Muscle layer of duodenum (tissue), 2 donors: ENCODE measurements at regions not wholly inside any gene's neighbourhood (a gene's known extent, or its start where the extent isn't known, plus 50 kb on each side); places are given as distances from the start of the nearest gene placed in this dataset.

Experiments
- H3K27ac ChIP-seq: one replicate; pipeline ENCODE4 v1.7.0; 2013; ENCODE audit warnings: mild to moderate bottlenecking, low read length
- H3K27me3 ChIP-seq: one replicate; pipeline ENCODE4 v1.7.0; 2013; ENCODE audit warnings: low read depth, mild to moderate bottlenecking, control low read depth, low read length
- H3K36me3 ChIP-seq, 2 donors: one replicate each; pipeline ENCODE4 v1.7.0; 2013; ENCODE audit warnings: low read length in 2 of 2, control low read depth in 1 of 2, mild to moderate bottlenecking in 1 of 2; ENCODE audit not compliant: insufficient read depth in 2 of 2, control insufficient read depth in 1 of 2
- H3K4me1 ChIP-seq, 2 donors: one replicate each; pipeline ENCODE4 v1.7.0; 2013; ENCODE audit warnings: low read length in 2 of 2, mild to moderate bottlenecking in 2 of 2, control low read depth in 1 of 2, moderate library complexity in 1 of 2; ENCODE audit not compliant: insufficient read depth in 2 of 2, control insufficient read depth in 1 of 2
- H3K4me3 ChIP-seq, 2 donors: one replicate each; pipeline ENCODE4 v1.7.0; 2013; ENCODE audit warnings: low read length in 2 of 2, low read depth in 1 of 2, mild to moderate bottlenecking in 1 of 2
- H3K9me3 ChIP-seq, 2 donors: one replicate each; pipeline ENCODE4 v1.7.0; 2013; ENCODE audit warnings: low read length in 2 of 2, control low read depth in 1 of 2, mild to moderate bottlenecking in 1 of 2; ENCODE audit not compliant: control insufficient read depth in 1 of 2
- donor health status: healthy.

DNA sequence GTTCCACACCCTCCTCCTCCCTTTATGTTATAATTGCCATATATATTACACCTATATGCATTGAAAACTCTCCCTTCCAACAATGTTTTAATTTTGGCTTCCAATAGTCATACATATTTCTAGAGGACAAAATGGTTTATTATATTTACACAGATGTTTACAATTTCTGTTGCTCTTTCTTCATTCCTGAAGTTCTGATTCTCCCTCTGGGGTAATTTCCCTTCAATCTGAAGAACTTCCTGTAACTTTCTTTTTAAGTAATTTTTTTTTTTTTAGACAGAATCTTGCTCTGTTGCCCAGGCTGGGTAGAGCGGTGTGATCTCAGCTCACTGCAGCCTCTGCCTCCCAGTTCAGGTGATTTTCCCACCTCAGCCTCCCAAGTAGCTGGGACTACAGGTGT lies 173.0 kb upstream of the MAP1B start:
- no peak overlapping the region for H3K4me3 ChIP-seq
- H3K9me3 ChIP-seq: no peaks in the 10 kb centered on the region
- no peak overlapping the region for H3K27ac ChIP-seq
- H3K36me3 ChIP-seq: no peaks in the 10 kb centered on the region
- no peaks in the 10 kb centered on the region for H3K27me3 ChIP-seq
- peaks cover 12 to 13% of the 10 kb centered on the region in 2 donors for H3K4me1 ChIP-seq

DNA sequence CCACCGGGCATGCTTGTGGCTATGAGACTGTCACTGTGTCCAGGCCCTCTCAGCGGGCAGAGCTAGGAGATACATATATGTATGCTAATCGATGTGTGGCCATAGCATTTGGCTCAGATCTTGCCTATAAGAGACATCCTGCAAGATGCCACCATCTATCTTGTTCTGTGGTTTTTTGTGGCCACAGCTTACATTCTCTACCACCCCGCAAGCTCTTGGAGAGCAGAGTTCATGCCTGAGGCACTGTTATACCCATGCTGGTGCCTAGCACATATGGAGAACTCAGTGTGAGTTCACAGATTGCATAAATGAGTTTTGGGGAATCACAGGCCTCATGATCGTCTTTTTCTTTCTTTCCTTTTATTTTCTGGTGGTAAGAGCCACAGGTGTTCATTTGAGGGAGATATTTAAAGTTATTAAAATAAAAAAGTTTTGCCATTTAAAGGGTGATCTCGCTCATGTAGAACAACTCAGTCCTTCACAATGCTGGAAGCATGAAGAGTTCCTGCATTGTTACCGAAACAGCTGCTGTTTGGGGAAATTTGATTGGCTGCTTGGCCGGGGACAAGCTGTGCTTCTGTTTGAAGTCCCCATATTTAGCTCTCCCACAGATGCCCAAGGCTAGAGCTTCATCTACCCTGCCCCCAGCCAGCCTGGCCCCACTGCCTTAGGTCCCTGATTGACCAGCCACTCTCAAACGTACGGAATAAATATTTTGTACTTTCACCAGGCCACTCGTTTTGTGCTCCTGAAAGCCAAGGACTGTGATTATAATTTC lies 169.2 kb upstream of the MAP1B start:
- Histone ChIP-seq H3K27ac (no peak overlapping the region), H3K27me3 (no peaks in the 10 kb centered on the region), H3K9me3 (no peaks in the 10 kb centered on the region), H3K4me1 (peaks cover 0 to 6% of the 10 kb centered on the region in 2 donors), H3K4me3 (no peak overlapping the region), H3K36me3 (no peaks in the 10 kb centered on the region)

DNA sequence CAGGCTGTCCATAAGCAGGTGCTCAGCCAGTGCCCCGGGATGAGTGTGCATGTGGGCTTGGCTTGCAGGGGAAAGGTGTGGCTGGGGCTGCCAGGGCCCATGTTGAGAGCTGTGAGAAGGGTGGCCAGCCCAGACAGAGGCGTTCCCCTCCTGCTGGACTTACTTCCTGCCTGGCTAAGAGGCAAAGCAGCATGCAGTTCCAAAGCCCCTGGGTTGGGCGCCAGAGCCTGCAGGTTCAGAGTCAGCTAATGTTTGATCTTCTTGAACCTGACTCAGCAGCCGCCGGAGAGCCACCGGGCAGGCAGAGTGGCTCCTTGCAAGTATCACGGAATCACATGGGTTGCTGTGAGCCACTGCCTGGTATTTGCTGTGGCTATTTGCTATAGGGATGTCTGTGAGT lies 168.4 kb upstream of the MAP1B start:
- H3K4me3 ChIP-seq: no peak overlapping the region
- H3K27ac ChIP-seq: no peak overlapping the region
- no peaks in the 10 kb centered on the region for H3K4me1 ChIP-seq
- no peaks in the 10 kb centered on the region for H3K9me3 ChIP-seq
- H3K27me3 ChIP-seq: no peaks in the 10 kb centered on the region
- H3K36me3 ChIP-seq: no peaks in the 10 kb centered on the region

DNA sequence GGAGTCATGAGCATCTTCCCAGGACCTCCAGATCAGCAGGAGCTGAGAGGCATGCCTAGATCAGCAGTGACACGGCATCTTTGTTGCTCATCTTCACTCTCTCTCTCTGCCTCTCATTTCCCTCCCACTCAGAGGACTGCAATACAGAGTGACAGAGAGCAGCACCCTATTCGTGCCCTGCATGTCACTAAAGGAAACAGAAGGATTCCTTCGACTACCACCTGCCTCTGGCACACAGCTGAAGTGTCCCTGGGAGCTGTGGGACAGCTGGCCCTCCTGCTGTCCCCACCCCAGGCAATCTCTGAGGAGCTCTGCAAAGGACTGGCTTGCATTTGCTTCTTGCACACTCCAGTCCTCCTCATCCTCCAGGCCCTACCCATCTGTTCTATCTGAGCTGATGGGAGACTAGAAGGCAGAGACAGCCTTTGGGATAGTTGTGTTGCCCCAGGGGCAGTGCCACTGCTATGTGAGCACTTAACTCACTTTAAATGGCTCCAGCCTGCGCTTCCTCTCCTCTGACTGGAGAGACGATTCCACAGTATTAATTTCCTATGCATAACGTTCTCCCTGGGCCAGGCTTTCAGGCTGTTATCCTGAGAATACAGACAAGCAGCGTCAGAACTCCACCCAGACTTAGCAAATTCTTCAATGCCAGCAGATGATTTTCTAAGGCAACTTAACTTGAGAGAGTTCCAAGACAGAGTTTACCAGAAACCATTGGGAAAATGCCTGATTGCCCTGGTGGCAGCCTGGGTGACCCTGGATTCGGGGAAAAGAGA lies 167.6 kb upstream of the MAP1B start:
- H3K4me1 ChIP-seq: no peaks in the 10 kb centered on the region
- no peak overlapping the region for H3K27ac ChIP-seq
- no peak overlapping the region for H3K4me3 ChIP-seq
- H3K36me3 ChIP-seq: no peaks in the 10 kb centered on the region
- H3K27me3 ChIP-seq: no peaks in the 10 kb centered on the region
- no peaks in the 10 kb centered on the region for H3K9me3 ChIP-seq

DNA sequence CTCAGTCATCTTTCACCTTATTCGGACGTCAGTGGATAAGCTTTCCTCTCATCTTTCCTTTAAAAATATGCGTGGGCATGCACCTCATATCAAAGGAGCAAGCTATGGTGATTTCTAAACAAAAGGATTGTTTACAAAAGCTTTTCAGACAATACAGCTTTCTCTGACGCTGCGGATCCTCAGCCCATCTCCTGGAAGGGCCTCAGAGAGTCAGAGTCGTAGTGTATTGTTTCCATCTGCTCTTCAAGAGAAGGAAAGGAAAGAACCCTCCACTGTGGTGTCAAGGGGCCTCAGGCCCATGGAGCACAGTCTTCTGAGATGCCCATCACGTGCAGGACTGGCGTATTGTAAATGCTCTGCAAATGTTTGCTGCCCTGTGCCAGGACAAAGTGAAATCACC lies 163.4 kb upstream of the MAP1B start:
- Histone ChIP-seq H3K4me3 (no peak overlapping the region), H3K4me1 (no peaks in the 10 kb centered on the region), H3K27me3 (no peaks in the 10 kb centered on the region), H3K27ac (no peak overlapping the region), H3K9me3 (peaks cover 0 to 4% of the 10 kb centered on the region in 2 donors), H3K36me3 (no peaks in the 10 kb centered on the region)

DNA sequence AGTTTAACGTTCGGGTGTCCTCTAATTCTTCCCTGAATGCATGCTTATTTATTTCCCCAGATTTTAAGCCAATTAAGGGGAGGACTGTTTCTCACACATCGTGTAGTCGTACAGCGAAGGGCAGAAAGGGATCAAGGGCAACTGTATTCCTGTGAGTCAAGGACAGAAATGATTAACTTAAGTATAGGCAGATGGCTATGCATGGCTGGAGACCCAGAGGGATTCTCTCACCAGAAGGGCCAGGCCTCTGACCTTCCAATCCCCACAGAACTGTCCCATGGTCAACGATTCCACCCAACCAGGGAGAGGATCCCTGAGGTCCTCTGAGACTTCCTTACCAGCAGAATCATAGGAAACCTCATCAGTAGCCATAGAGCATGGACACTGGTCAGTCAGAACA lies 161.8 kb upstream of the MAP1B start:
- Histone ChIP-seq H3K36me3 (no peaks in the 10 kb centered on the region), H3K9me3 (peaks cover 0 to 9% of the 10 kb centered on the region in 2 donors), H3K4me3 (no peak overlapping the region), H3K27ac (no peak overlapping the region), H3K27me3 (no peaks in the 10 kb centered on the region), H3K4me1 (no peaks in the 10 kb centered on the region)

DNA sequence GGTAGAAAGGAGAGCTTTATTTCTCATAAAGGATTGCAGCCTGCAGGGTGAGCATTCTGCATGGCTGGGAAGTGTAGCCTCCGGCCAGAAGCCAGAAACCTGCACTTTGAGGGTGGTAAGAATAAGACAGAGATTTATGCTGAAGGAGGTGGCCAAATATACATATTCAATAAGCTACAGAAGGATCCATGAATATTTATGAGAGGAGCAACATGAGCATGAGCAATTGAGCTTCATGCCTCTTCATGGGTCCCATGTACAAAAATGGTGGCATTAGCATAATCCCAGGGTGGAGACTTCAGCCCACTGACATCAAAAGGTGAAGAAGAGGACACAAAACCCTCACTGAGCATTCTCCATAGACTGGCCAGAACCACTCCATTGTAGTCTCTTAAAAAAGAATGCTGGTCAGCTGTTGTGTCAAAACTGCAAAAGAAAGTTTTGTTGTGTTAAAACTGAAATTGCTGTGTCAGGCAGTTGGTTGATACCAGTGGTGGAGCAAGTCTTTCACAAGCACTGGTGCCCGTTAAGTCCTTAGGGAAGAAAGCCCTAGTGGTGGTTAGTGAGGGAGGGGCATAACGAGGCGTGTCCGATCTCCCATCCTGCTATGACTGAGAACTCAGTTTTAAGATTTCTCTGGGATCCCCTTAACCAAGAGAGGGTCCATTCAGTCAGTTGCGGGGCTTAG lies 160.8 kb upstream of the MAP1B start:
- H3K36me3 ChIP-seq: no peaks in the 10 kb centered on the region
- H3K9me3 ChIP-seq: peaks cover 0 to 9% of the 10 kb centered on the region in 2 donors
- H3K4me3 ChIP-seq: no peak overlapping the region
- no peak overlapping the region for H3K27ac ChIP-seq
- H3K27me3 ChIP-seq: no peaks in the 10 kb centered on the region
- no peaks in the 10 kb centered on the region for H3K4me1 ChIP-seq

DNA sequence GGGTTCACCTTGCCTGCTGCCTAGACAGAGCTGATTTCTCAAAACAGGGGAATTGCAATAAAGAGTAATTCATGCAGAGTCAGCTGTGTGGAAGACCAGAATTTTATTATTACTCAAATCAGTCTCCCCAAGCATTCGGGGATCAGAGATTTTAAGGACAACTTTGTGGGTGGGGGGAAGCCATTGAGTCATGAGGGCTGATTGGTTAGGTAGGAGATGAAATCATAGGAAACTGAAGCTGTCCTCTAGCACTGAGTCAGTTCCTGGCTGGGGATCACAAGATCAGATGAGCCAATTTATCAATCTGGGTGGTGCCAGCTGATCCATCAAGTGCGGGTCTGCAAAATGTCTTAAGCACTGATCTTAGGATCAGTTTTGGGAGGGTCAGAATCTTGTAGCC lies 159.1 kb upstream of the MAP1B start:
- H3K27me3 ChIP-seq: no peaks in the 10 kb centered on the region
- no peak overlapping the region for H3K4me3 ChIP-seq
- H3K27ac ChIP-seq: no peak overlapping the region
- H3K36me3 ChIP-seq: no peaks in the 10 kb centered on the region
- peaks cover 0 to 9% of the 10 kb centered on the region in 2 donors for H3K9me3 ChIP-seq
- no peaks in the 10 kb centered on the region for H3K4me1 ChIP-seq

DNA sequence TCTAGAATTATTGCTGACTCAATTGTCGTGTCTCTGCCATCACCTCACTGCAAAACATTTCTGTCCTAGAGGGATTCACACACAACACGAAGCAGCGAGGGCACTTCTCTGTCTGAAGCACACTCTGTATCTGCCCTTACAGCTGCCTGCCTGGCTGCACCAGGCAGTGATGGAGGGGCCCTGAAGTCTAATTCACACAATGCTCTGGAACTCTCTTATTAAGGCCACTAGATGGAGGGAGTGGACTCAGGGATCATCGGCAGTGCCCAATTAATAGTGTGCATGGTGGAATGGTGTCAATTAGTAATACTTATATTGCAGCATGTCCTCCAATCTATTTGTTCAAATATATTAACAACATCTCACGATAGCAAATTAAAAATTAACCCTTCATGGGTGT lies 157.5 kb upstream of the MAP1B start:
- Histone ChIP-seq H3K4me3 (no peak overlapping the region), H3K4me1 (no peaks in the 10 kb centered on the region), H3K9me3 (peaks cover 0 to 9% of the 10 kb centered on the region in 2 donors), H3K27ac (no peak overlapping the region), H3K27me3 (no peaks in the 10 kb centered on the region), H3K36me3 (no peaks in the 10 kb centered on the region)

DNA sequence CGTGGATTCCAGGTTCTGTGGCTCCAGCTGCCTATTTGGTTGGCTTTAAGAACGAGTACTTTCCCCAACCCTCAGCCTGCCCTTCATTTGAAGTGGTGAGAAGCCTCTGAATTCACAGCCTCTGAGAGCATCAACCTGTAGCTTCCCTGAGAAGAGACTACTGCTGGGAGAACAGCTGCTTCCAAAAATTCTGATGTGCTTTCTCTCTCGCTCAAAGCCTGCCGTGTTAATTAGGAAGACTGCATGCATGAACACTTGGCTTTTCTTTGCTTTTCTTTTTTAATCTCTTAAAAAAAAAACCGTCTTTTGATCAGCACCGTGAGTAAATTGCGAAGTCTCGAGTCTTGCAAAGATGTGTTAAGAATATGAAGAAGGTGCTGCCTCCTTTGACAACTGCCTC lies 153.4 kb upstream of the MAP1B start:
- Histone ChIP-seq H3K27me3 (no peaks in the 10 kb centered on the region), H3K4me1 (no peaks in the 10 kb centered on the region), H3K4me3 (no peak overlapping the region), H3K9me3 (peaks cover 0 to 5% of the 10 kb centered on the region in 2 donors), H3K36me3 (no peaks in the 10 kb centered on the region), H3K27ac (no peak overlapping the region)

DNA sequence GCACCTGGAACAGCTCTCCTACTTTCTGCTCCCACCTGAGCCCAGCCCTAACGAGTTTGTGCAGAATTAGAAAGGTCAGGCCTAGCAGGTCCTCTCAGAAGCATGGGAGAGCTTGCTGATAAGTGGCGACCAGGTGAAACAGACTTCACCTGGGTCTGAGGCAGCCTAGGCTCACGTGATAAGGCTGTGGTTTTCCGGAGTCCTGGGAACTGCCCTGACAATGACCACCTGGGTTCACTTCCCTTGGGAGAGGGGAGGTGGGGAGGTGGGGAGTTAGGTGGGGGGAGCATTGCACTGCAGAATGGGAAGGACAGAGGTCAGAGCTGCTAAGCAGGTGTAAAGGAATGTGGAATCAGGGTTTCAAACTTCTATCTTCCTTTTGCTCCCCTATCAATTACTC lies 152.9 kb upstream of the MAP1B start:
- H3K27ac ChIP-seq: no peak overlapping the region
- no peaks in the 10 kb centered on the region for H3K4me1 ChIP-seq
- no peak overlapping the region for H3K4me3 ChIP-seq
- no peaks in the 10 kb centered on the region for H3K36me3 ChIP-seq
- H3K9me3 ChIP-seq: peaks cover 0 to under 1% of the 10 kb centered on the region in 2 donors
- H3K27me3 ChIP-seq: no peaks in the 10 kb centered on the region
